Muscle of arm (tissue), 1 donor: ENCODE measurements at regions not wholly inside any gene's neighbourhood (a gene's known extent, or its start where the extent isn't known, plus 50 kb on each side); places are given as distances from the start of the nearest gene placed in this dataset.
"Not testable (repeated sequence)": the region's sequence is repeated elsewhere in the genome, so short reads cannot be mapped to it uniquely, and the experiment has no call there.

Experiments used
- DNase-seq: peaks from one replicate; pipeline ENCODE4 v3.0.0-alpha.2; 2013

DNA sequence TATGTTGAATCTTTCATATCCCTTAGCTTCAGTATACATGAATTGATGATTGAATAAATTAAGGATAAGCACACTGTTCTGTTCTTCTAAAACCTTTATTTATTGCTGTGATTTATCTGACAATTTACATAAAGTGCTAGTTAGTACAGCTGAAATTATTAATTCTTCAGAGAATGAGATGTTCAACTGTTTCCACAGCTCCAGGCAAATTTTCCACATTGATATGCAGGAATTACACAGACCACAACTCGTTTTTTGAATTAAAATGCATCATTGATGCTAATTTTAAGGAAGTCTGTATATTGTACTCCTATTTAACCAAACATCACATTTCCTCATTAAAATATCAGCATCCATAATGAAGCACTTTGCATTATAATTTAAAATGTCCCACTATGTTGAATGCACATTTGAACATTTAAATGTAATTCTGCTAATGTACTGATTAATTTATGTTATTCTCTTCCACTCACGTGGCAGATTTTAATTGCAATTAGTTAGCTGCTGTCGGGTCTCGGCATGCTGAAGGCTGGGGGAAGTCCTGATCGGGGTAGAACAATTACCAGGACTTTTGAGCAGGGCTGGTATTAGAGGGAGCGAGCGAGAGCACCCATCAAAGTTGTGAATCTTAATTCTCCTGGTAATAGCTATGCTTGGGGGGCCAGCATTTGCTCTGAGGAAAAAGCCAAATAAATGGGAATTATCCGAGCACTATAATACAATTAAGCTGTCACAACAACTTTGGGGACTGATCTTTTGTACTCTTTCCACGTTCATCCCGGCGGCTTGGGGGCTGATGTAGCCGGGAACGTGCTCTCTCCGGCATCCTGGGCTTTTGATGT lies 136.7 kb upstream of the TMTC4 start:
- DNase-seq, result no peak

DNA sequence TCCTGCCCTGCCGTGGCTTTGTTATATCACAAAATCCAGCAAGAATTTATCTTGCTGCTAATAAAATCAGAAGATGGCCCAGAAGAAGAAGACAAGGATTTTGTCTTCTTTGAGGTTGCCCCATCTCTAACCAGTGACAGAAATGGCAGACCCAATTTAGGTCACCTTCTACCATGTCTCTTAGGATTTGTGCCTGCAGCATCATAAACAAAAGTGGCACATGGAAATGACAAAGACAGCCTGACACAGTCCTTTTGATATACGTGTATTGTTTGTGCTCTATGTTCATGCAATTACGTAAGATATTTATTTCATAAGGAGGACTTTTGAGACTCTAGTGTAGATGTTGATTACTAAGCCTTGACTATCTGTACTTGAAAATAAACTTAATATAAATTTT lies 135.9 kb upstream of the TMTC4 start:
- no peak for DNase-seq

DNA sequence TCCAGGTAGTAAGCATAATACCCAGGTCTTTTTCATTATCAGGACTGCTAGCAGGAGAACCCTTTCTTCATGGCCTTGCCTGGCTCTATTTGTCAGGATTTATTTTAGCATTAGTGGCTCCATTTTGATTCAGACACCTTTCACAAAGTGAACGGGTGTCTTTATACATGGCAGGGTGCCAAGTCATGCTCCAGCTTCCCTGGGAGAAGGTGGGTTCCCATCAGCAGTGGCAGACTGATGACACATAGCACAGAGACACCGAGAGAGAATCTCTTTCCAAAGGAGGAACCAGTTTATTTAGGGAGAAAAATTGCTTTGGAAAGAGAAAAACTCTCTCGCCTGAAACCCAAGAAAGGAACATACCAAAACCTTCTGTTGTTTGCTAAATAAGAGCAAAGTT lies 135.3 kb upstream of the TMTC4 start:
- no peak for DNase-seq

- DNase-seq, result no peak
Measured at GRCh38 chr13:100809129-100809390, 134.5 kb upstream of the TMTC4 start.

GRCh38 chr13:100808330-100809128 lies 133.9 kb upstream of the TMTC4 start:
- no peak for DNase-seq

GRCh38 chr13:100803091-100803490 lies 128.5 kb upstream of the TMTC4 start:
- DNase-seq, result no peak

GRCh38 chr13:100800283-100800875 lies 125.8 kb upstream of the TMTC4 start:
- DNase-seq, result no peak

GRCh38 chr13:100798739-100799361 lies 124.3 kb upstream of the TMTC4 start:
- no peak for DNase-seq

DNA sequence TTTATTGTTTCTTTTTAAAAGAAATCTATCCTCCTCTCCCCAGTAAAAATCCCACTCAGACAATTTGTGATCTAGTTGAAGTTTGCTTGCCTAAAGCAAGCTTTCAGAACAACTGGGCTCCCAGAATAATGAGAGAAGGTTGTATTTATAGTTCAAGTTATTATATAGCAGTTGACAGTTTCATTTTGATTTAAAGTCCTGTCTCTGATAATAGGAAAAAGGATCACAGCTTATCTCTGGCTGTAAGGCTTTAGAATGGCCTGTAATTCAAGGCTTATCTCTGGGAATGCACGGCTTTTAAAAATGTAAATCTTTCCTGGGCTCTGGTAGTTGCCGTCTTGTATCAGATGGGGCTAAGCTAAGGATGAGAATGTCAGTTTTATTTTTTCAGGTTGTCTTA lies 123.3 kb upstream of the TMTC4 start:
- DNase-seq, result no peak

DNA sequence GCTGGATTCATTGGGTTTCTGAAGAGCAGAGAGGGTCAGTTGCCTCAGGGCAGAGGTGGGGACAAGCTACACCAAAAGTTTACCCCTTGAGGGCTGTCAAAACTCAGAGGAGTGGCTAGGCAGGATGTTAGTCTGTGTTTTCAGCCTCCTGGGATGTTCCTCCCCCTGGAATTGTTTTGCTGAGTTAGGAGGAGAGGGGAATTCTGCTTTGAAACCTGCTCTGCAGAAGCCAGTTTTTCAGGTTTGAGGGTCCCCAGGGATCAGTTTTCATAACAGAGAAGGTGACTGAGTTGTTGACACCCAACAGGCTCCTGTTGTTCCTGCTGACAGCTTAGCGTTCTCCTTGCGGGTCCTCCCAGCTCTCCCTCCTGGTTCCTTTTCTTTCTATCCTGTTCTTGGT lies 121.9 kb upstream of the TMTC4 start:
- DNase-seq, result no peak

DNA sequence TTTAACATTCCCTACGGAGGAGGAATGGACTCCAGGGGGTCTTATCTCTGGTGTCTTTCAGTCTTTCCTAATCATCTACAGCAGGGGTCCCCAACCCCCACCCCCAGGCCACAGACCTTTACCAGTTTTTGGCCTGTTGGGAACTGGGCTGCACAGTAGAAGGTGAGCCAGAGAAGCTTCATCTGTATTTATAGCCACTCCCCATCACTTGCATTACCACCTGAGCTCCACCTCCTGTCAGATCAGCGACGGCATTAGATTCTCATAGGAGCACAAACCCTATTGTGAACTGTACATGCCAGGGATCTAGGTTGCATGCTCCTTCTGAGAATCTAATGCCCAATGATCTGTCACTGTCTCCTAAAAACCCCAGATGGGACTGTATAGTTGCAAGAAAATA lies 120.0 kb upstream of the TMTC4 start:
- DNase-seq, result no peak

GRCh38 chr13:100790405-100790804 lies 115.8 kb upstream of the TMTC4 start:
- DNase-seq, result no peak

GRCh38 chr13:100789968-100790367 lies 115.4 kb upstream of the TMTC4 start:
- DNase-seq, result no peak

GRCh38 chr13:100789481-100789880 lies 114.9 kb upstream of the TMTC4 start:
- DNase-seq, result peak; percentile 27

DNA sequence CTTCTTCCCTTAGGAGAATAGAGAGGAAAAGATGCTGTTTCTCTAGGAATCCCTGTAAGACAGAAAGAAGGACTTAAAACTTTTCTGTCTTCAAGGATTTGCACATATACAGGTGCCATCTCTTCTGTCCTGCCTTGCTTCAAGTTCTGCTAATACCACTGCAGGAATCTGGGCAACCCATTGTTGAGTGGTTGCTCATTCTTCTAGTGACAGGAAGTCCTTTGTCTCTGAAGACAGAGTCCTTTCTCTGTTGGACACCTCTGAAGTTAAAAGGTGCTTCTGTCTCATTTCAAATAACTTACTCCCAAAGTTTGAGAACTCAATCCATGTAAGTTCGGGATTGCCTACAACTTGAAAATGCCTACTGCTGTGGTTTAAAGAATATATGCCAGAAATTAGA lies 114.4 kb upstream of the TMTC4 start:
- no peak for DNase-seq

- no peak for DNase-seq
Measured at GRCh38 chr13:100788540-100788939, 113.9 kb upstream of the TMTC4 start.

GRCh38 chr13:100787899-100788298 lies 113.3 kb upstream of the TMTC4 start:
- no peak for DNase-seq

DNA sequence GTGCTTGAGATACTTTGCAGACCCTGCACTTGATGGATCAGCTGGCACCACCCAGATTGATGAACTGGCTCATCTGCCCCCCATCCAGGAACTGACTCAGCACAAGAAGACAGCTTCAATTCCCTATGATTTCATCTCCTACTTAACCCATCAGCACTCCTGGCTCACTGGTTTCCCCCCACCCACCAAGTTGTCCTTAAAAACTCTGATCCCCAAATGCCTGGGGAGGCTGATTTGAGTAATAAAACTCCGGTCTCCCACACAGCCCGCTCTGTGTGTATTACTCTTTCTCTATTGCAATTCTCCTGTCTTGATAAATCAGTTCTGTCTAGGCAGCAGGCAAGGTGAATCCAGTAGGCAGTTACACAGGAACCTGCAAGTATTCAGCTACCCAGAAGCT lies 102.1 kb upstream of the TMTC4 start:
- DNase-seq, result not testable (repeated sequence)

DNA sequence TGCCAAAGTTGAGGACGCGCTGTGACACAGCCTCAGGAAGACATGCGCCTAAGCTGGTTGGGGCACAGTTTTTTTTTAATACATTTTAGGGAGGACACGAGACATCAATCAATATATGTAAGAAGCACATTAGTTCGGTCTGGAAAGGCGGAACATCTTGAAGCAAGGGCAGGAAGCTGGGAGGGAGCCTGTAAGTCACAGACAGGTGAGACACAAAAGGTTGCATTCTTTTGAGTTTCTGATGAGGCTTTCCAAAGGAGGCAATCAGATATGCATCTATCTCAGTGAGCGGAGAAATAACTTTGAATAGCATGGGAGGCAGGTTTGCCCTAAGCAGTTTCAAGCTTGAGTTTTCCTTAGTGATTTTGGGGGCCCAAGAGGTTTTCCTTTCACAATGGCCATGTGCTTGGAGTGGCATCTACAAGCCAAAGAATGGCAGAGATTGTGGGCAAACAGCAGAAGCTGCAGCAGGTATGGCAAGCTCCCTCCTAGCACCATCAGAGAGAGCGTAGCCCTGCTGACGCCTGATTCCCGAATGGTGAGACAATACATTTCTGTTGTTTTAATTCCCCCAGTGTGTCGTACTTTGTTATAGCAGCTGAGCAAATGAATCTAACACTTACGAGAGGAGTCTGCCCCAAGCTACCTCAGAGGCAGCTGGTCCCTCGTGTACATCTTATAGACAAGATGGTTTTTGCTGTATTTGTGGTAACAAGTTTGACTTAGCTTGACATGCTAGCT lies 99.5 kb upstream of the TMTC4 start:
- no peak for DNase-seq

GRCh38 chr13:100773429-100773828 lies 98.8 kb upstream of the TMTC4 start:
- DNase-seq, result no peak

- DNase-seq, result no peak
Measured at GRCh38 chr13:100767192-100767591, 92.6 kb upstream of the TMTC4 start.

DNA sequence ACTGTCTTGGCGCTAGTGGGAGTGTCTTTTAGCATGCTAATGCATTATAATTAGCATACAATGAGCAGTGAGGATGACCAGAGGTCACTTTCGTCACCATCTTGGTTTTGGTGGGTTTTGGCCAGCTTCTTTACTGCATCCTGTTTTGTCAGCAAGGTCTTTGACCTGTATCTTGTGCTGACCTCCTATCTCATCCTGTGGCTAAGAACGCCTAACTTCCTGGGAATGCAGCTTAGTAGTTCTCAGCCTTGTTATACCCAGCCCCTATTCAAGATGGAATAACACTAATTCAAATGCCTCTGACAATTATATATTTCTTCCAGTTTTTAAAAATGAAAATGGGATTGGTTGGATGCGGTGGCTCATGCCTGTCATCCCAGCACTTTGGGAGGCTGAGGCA lies 92.0 kb upstream of the TMTC4 start:
- DNase-seq, result not testable (repeated sequence)
